HG03196 (cell line): ENCODE measurements at regions not wholly inside any gene's neighbourhood (a gene's known extent, or its start where the extent isn't known, plus 50 kb on each side); places are given as distances from the start of the nearest gene placed in this dataset.
A peak's percentile ranks its signal among the peaks of the same experiment; 100 is the strongest.

ENCODE experiments used
- ATAC-seq: cut with Tn5 transposase; IDR thresholded peaks from one replicate; pipeline ENCODE4 v1.9.1; 2021; ENCODE audit not compliant: unreplicated experiment

DNA sequence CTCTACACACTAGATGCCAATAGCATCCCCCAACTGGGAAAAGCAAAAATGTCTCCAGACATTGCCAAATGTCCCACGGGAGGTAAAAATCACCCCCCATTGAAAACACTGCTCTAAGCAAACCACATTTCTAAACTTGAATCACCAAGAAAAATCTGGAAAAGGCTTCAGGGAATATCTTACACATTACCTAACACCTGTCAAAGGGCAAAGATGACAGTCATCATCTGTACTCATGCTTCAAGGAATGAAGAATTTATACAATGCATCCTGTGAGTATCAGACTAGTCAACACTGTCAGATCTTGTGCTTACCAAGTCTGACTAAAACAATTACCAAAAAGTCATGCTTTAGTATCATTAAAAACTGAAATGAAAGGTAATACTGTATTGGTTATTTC lies 161.6 kb upstream of the SOX5 start:
- no peak for ATAC-seq

DNA sequence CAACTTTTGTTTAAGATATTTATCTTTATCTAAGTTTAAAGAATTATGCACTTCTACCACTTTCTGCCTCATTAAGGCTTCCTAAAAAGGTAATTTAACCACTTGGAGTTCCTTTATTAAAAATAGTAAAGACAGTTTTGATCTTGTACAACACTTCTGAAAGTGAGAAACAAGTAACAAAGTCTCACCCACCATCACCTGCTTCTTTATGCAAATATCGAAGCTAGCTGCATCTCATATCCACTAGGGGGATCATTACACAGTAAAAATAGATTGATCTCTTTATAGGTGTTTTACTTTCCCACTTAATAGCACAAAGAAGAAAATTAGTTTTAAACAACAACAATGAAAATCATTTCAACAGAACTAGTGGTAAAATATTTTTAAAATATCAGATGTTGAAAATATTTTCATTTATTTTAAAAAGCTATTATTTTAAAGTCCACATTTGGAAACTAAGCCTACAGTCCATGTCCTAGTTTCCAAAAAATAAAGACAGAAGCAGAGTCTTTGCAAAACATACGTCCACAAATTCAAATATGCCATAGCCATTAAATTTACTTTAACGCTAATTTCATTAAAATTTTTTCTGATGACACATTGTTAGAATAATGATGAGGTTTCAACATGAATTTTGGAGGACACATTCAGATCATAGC lies 160.0 kb upstream of the SOX5 start:
- peak; percentile 85 for ATAC-seq

DNA sequence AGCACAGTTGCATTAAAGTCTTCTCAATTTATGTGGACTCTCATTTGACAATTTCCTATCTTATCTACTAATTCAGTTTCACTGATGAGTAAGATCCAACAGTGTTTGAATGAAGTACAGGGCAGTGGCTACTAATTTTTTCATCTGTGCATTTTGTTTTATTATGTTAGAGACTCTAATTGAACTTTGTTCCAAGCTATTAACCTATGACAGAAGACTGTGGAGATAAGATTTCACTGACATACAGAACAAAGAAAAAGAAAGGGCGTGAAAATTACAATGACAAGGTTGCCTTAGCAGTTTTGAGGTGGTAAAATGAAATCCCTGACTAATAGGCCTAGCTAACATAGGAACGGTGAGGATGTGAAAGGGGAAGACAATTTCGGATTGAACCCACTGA lies 153.2 kb upstream of the SOX5 start:
- no peak for ATAC-seq

DNA sequence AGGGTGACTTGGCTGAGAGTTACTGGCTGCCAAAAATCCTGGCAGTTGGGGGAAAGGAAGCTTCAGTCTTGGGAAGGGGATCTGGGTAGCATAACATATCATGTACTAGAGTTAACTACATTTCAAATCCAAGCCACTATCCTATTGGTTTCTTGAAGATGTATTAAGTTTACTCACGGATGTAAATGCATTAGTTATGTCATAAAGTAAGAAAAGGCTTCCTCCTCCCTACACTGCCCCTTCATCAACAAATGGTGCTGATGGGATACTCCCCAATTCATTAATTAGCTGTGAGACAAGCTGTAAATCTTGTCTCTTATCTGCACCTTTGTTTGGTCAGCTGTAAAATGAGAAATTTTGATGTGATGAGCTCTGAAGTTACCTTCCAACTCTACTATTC lies 150.1 kb upstream of the SOX5 start:
- no peak for ATAC-seq

DNA sequence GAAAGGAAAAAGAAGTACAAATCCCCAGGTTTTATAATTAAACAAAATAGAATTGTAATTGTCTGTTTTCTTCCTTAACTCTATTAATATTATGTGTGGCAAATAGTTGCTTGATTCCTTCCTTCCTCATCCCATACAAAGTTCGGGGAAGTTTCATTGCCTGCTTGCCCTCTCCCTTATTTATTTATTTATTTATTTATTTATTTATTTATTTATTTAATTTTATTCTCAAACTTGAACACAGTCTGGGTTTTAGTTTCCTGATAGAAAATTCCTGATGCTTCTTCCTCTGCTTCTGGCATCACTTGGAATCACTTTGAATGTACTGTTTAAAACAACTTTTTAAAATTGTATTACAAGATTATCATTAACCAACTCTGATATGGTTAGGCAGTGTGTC lies 145.8 kb upstream of the SOX5 start:
- ATAC-seq = no peak

DNA sequence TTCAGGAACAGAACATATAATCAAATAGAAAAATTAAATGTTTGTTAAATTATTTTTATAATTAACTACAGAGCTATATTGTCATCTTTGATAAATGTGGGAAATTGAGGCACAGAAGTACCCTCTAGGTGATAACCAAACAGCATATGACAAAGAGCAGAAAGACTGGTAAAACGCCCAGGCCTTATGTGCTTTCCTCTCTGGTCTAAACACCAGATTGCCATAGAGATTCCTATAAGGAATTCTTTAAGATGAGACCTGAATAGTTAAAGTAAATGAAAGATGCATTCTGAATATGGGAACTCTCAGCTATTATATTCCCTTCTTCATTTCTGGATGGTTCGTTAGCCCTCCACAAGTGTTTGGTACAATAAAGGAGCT lies 140.0 kb upstream of the SOX5 start:
- ATAC-seq = no peak

DNA sequence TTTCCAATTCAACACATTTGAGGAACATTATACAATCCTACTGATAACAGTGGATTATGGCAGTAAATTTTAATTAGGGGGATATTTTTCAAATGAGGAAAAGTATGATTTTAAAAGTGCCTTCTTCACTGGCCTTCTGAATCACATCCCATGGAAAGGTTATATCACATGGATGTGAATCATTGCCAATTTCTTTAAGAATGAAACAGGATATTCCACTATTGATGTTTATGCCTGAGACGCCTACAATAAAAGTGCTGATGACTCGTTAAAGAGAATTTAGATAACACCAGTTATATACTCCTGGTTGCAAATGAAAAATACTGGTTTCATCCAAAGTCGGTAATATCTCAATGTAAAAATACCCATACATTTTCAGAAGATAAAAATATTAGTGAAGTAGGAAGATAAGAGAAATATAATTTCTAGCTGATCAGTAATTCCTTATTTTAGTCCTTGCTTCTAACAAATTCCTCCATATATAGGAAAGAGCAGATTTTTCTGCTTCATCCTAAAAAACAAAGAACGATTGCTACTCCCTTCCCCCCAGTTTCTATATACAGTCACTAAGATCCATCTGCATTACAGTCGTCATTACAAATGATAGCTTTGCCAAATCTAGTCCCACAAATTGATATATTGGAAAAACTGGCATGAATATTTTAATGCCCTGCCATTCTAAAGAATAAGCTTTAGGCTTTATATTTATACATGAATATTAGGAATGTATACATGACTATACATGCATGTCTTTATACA lies 139.5 kb upstream of the SOX5 start:
- ATAC-seq = no peak

DNA sequence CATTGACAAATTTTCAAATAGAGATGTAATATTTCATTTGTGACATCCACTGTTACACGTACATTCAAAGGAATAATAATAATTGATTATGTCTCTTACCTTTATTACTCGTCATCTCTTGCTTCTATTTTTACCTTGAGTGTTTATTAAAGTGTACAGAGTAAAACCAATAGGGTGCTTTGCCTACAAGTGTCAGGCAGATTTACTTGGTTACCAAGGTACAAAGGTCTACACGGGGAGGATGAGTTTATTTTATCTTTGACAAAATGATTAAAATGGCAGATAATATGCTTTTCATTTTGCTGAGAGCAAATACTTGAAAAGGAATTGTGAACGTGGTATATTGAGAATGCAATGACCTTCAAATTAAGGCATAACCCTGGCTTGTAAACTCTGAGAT lies 137.8 kb upstream of the SOX5 start:
- no peak for ATAC-seq

DNA sequence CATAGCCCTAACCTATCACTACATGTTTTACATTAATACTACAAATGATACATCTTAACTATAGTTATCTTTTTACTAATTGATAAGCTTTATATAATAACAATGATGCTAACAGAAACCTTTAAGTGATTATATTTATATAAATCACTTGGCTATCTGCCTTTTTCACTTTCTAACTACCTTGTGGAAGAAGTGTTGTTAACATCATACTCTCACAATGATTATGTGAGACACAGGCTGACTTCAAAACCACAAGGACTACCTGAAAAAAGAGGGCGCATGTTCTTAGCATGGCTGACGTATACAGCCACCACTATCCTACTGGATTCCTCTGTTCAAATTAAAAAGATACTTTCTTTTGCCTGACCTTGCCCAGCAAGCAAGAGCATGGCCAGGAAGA lies 135.3 kb upstream of the SOX5 start:
- no peak for ATAC-seq

DNA sequence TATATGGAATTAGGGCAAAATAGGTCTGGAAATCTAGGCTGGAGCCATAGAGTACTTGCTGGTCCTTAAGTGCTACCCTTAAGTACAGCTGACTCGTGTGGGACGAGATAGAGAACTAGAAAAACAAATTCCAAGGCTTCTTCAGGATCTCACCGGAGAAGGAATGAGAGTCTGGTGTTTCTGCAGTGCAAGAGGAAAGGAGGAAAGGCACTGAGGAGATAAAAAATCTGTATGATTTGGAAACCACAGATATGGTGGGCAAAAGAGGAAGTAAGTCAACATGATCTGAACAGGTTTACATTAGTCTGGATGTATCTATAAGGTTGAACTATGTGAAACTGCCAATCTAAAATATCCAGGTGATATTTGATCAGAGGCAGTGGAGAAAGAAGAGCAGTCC lies 134.4 kb upstream of the SOX5 start:
- no peak for ATAC-seq

DNA sequence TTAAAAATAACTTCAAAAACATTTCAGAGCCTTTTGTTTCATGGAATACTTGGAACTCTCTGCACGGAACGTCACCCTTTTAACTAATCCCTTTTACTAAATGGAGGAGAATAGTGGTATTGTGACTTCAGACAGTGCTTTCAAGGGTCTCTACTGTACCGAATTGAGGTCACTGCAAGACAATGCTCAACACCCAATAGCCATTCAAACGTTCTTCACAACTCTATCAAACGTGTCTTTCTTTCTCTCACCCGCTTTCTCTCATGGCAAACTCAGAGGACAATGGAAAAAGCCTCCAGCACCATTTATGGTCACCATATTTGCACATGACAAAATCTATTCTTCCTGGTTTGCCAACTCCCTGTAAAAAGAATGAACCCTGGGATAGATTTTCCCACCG lies 132.1 kb upstream of the SOX5 start:
- ATAC-seq = no peak

DNA sequence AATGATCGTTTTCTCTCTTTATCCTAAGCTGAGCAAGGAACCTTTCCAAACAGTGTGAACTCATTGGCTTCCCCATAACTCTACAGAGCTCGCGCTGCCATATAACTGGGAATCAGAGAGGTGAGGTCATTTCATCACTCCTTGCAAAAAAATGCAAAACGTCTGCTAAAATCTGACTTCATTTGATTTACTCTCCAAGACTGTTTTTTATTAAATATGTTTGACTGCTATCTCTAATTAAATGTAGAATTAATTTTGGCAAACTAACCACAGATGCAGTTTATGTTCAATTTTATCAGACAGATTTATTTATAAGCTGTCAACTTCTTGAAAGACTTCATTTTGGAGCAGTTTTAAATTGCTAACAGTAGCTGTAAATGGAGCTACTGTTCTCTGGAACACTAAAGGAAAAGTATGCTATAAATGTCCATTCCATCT lies 131.6 kb upstream of the SOX5 start:
- ATAC-seq = no peak

DNA sequence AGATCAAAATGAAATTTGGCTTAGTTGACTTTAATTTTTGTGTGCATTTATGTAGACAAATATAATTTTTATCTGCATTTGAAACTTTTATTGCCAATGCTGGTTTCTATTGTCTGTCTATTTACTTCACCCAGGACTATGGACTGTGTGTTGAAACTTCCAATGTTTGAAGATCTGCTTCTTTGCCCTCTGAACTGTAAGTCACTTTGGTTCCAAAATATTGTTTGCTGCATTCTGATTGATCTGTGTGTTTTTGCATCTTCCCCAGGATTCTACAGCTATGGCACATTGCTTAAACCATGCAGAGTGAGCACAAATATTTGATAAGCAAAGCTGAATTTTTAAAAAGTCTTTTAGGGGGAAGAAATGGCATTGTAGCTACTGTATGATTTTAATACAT lies 131.0 kb upstream of the SOX5 start:
- ATAC-seq = no peak

DNA sequence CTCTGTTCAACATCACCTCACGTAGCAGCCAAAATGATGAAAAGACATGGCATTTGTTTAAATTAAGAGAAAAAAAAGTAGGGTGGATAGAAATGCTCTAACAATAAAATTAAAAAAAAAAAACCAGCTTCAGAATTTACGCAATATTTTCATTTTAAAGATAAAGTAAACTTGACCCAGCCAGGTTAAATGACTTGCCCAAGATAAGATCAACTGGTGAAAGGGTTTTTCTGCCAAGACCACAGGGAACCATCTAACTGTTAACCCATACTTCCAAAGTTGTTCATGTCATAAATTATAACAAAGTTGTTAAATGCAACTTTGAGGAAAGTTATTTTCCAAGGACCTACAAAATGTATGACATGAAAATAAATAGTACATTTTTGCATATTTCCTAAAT lies 129.6 kb upstream of the SOX5 start:
- no peak for ATAC-seq

DNA sequence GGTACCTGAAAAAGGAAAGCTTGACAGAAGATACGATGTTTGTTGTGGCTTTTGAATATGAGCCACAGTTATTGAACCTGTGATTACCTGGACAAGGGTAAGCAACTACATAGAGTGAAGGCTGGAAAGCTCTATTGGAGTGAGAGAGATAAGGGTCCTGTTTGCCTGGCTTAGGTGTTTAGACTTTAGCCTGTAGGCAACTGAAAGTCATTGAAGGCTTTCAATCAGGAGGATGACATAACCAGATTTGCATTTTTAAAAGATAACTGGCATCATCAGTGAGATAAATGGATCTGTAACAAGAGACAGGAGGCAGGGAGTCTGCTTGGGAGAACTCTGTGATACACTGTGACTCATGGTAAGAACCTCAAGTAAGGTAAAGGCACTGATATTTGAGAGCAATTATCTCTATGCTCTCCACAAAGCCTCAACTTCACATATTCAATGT lies 128.9 kb upstream of the SOX5 start:
- ATAC-seq = no peak

DNA sequence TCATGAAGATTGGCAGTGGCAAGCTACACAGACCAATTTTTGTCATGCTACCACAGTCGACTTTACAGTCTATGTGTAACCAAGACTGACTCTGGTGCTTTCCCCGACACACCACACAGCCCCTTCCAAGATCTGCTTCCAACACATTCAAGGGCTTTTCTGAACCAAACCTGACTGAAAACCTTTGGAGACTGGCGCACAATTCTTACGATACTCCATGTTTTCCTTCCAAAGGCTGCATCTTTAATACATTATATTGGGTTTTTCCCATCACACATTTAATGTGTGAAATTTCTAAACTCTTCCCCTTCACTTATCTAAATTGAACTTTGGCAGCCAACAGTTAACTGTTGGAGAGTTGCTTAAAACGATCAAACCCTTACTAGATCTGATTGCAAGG lies 127.7 kb upstream of the SOX5 start:
- no peak for ATAC-seq

DNA sequence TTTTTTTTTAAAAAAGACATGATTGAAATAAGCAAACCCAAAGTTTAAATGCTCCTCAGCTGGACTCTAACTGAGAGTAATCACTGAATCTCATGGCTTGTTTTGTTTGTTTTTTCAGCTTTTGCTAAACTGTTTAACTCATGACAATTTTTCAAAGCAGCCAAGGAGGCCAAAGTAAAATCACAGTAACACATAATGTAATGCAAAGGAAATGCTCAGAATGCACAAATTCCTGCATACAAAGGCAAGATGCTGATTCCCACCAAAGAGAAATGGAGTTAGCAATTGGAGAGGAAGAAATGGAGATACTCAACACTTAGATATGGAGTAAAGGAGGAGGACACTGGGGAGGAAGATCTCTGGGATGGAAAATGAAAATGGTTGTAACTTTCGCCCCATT lies 126.2 kb upstream of the SOX5 start:
- no peak for ATAC-seq

DNA sequence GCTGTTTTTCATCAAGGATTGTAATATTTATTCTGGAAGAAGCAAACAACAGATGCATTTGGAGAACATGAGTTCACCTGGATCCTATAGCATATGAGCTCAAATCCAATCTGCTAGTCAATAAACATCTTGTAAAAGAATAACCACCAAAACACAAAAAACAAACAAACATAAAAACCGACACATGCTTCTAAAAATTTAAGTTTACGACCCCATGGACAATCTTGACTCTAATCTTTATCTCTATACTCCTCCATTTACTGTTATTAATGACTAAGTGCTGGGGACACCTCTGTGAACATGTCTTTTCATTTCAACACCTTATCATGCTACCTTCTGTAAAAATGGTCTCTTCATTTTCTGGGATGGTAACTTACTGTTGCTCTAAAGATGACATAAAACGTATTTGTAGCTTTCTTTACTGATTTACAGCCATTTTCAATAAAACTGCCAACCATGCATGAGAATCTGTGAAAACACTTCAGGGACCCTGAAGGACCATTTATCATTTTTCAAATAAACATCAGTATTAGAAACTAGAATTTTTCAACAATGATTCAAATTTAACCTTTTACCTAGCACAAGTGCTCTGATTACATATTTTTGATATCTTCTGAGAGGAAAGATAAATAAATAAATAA lies 123.8 kb upstream of the SOX5 start:
- no peak for ATAC-seq

DNA sequence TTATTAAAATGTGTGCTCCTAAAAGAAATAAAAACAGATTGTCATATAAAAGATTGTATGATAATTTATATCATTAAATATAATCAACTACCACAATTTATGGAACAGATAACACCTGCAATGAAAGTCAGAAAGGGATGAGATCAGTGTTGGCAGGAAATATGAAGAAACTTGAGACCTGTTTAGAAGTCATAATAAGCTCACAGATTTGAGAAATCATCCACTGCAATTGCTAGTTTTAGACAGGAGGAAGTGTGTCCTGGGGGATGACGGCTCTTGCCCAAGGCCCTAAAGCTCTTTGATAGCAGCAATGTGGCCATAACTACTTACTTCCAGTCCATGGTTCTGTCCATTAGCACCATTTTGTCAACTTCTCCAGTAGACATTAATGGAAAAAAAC lies 122.8 kb upstream of the SOX5 start:
- ATAC-seq = no peak

DNA sequence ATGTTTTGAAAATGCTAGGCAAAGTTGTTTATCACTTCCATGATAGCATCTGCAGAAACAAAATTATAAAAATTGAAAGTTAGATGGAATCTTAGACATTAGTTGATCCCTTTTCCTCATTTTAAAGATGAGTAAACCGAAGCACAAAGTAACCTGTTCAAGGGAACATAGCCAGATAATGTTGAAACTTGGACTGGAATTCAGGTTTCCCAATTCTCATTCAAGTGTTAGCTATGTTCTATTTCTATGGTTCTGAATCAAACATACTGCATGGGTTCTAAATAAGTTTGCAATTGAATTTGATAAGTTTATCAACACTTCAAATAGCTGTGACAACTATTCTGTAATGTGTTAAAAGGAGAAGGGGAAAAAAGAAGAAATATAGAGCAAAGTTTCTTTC lies 122.4 kb upstream of the SOX5 start:
- ATAC-seq = no peak

DNA sequence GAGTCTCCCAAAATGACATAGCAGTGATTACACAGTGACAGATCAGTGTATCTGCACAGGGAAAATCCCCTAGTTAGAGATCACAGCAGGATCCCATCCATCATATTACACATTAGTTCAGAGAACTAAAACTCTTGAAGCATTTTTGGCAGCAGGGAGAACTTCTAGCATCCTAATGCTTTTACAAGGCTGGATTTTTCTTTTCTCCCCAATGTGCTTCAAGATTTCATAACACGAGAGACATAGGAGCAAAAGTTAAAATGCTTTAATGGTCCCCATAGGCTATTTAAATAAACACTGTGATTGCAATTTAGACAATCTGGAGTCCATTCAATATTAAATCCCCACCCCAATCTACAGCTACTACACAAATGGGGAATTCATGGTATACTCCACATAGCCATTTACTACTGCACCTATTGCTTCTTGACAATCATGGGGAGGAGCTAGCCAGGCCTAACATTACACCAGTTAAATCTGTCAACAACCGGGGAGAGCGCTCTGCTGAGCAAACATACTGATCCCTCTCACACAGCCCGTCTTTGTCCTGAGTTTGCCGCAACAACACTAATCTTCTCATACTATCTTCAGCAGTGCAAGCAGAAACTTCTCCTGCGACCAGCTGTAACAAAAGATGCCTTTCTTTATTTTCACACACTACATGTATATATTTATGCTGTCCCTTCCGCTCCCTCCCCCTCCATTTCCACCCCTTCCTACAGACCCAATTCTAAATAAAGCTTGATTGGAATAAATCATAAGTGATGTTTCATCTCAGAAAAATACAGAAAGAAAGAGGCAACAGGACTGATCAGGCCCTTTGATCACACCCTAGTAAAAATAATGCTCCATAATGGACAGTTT lies 120.3 kb upstream of the SOX5 start:
- no peak for ATAC-seq
